Inflammatory macrophage treated with lipopolysaccharide for 1 hour (primary cell): ENCODE measurements at regions not wholly inside any gene's neighbourhood (a gene's known extent, or its start where the extent isn't known, plus 50 kb on each side); places are given as distances from the start of the nearest gene placed in this dataset.

Source experiments
- DNase-seq, 2 donors: peaks; one replicate each; pipeline ENCODE4 v3.0.0-alpha.2; 2020 to 2022

DNA sequence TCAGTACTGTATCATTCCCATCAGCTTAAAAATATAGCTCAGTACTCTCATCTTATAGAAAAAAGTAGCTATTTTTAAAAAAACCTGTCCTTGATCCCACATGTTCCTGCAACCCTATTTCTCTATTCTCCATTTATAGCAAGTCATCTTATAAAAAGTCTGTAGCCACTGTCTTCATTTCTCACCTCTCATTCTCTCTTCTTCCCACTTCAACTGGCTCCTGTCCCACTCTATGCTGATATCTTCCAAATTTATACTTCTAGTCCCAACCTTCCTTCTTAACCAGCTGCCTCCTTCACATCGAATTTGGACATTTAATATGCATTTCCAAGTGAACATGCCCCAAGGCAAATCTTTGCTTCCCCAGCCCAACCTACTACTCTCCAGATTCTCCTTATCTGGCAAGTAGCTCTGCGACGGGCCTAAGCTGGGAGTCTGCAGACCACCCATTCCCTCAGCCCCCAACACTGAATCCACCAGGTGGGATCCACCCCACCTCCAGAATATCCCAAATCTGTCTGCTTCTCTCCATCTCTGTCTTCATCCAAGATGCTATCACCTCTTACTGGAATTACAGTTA is 52.0 kb upstream of the TANC2 start:
- DNase-seq = no peak

DNA sequence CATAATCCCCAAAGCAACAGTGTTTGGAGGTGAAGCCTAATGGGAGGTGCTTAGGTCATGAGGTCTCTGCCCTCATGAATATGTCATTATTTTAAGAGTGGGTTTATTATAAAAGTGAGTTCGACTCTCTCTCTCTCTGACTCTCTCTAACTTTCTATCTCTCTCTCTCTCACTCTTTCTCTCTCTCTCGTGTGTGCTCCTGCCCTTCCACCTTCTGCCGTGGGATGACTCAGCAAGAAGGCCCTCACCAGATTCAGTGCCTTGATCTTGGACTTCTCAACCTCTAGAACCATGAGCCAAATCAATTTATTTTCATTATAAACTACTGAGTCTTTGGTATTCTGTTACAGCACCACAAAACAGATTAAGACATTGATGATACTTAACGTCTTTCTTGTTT is 53.7 kb upstream of the TANC2 start:
- DNase-seq = no peak

DNA sequence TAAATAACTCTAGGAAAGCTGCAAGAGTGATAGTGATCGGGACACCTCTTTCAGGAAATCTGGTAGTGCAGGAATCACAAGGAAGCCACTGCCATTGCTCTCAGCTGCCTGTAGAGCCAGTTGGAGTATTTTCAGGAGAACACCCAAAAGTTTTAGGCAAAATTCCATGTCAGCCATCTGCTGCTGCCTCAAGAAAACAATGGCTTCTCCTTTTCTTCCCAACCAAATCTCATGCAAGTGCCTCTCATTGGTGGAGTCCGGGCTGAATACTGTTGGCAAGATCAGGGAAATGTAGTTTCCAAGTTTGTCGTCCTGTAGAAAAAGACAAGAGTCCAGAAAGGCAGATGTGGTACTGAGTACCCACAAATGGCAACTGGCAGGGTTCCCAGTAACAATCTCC is 54.9 kb upstream of the TANC2 start:
- DNase-seq = no peak

DNA sequence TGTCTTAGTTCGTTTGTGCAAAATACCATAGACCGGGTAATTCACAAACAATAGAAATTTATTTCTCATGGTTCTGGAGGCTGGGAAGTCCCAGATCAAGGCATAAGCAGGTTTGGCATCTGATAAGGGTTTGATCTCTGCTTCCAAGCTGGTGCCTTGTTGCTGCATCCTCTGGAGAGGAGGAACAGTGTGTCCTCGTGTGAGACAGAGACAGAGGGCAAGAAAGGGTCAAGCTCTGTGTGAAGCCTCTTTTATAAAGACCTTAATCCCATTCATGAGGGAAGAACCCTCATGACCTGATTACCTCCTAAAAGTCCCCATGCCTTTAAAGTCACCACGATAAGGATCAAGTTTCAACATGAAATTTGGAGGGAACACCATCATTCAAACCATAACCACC is 55.8 kb upstream of the TANC2 start:
- DNase-seq = no peak

DNA sequence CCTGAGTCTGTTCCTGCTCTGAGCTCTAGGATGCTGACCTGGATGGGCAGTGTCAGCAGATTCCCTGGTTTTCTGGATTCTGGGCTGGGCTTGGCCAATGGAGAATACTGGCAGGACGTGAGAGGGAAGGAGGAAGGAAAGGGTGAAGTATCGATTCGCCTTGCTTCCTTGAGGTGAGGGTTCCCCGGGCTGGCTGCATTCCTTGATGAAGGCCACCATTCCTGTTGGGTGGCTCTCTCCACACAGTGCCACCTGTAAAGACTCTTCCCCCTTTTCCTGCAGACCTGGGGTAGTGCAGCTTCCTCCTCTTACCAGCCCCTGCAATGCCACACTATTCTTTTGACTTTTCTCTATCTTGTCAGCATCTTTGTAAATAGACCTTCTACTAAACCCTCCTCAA is 58.1 kb upstream of the TANC2 start:
- DNase-seq = no peak

DNA sequence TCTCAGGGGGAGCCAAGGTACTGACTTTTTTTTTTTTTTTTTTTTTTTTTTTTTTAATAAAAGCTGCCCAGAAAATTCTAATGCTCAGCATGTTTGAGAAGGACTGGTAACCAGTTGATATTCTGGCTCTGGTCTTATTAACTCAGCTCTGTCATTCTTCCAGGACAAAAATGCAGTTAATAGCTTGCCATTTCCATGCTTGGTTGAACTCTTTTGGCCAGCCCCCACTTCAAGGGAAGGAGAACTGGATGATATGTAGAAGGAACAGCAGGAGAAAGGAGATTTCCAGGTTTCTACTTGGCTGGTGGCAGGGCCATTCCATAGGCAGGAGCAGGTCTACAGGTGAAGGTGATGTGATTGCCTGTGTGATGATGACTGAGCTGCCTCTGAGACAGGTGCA is 59.2 kb upstream of the TANC2 start:
- no peak for DNase-seq

DNA sequence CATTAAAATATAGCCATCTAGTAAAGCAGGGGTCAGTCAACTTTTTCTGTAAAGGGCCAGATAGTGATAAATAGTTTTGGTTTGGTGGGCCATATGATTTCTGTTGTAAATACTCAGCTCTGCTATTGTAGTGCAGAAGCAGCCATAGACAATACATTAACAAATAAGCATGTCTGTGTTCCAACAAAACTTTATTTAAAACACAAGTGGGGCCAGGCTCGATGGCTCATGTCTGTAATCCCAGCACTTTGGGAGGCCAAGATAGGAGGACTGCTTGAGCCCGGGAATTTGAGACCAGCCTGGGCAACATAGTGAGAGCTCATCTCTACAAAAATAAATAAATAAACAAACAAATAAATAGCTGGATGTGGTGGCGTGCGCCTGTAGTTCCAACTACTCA is 60.8 kb upstream of the TANC2 start:
- DNase-seq = no peak

DNA sequence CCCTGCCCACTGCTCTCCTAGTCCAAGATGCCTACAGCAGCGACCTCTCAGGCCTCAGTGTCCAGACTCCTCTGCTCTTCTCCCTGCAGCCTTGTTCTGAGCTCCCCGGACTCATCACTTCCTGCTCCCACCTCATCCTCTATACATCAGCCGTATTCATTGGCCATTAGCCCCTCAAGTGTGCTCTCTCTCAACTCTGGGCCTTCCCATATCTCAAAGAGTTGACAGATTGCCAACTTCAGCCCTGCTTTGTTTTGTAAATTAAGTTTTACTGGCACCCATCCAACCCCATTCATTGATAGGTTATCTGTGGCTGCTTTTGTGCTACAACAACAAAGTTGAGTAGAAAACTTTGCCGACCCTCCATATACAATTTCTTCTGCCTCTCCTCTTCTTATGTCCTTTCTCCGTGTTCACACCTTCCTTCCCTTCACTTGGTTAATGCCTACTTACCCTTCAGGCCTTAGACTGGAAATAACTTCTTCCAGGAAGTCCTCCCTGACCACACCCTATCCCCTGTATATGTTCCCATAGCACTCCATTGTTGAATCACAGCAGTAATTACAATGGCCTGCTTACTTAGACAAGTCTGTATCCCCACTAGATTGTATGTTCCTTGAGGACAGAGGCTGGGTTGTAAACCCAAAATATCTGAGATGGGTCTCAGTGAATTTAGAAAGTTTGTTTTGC is 63.4 kb upstream of the TANC2 start:
- no peak for DNase-seq

DNA sequence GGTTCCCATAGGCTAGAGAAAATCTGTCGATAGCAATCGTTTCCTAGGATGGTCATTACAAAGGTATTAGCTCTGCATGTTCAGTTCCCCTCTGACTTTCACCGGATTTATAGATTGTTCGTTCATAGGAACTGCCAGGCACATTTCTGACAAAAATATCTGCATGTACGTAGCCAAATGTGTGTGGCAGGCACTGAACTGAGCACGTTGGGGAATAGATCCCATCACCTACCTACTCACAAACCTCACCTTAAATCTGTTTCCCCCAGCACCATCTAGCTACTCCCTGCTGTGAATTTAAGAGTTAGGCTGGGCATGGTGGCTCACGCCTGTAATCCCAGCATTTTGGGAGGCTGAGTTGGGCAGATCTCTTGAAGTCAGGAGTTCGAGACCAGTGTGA is 64.5 kb upstream of the TANC2 start:
- no peak for DNase-seq

DNA sequence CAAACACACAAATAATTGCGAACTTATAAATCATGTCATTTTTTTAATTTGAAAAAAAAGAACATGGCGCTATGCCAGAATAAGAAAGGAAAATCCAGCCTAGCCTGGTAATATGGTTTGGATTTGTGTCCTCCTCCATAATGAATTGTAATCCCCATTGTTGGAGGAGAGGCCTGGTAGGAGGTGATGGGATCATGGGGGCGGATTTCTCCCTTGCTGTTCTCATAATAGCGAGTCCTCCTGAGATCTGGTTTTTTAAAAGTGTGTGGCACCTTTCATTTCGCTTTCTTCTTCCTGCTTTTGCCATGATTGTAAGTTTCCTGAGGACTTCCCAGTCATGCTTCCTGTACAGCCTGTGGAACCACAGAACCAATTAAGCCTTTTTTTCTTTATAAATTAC is 65.9 kb upstream of the TANC2 start:
- no peak for DNase-seq

DNA sequence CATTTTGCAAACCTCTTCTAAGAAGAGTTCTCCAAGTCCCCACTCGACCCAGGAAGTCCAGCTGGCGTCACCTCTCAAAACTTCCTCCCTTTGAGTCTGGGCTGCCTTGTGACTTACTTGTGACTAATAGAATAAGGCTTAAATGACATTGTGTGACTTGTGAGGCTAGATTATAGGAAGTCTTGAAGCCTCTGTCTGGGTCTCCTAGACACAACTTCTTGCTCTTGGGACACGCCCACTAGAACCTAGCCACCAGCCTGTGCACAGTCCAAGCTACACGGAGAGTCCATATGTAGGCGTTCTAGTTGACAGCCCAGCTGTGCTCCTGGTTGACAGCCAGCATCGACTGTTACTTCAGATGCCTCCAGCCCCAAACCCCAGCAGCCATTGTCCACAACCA is 66.7 kb upstream of the TANC2 start:
- peak; percentile 91 to 98 for DNase-seq

DNA sequence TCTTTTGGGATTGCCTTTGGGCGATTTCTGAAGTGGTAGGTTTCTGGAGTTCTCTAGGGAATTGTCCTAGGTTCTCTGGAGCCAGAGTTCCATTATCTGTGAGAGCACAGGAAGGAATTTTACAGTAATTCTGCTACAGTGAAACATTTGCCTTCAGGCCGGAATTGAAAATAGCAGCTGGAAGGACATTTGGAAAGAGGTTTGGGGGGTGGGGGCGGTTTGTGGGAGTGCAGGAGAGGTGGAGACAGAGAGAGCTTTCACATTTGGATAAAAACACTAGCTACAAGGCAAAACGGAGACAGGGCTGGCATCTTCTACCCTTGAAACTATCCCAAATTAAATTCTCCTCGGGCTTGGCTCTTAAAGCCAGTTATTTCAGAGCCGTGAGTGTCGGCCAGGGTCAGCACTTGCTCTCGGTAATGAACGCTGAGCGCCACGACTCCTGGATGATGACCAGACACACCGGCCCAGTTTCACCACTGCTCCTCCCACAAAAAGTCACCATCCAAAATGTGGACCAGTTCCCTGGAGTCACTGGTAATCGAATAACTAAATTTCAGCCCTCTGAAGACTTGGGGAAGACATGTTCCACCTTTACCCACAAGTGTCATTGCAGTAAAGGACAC is 67.7 kb upstream of the TANC2 start:
- no peak for DNase-seq

DNA sequence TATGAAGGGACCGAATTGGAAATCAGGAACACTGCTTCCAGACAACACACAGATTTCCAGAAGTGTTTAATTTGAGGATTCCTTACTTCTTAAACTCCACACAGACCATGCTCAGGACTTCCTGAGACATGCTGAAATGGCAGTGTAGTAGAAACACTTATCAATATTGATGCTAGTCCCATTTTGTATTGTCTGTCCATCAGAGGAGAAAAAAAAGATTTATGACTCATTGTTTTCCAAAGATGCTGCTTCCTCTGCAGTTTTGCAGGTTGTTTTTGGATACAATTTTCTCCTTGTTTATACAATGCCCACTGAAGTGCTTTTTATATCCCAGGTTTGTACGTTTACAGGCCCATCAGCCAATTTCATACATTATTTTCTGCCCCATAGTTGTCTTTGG is 68.3 kb upstream of the TANC2 start:
- no peak for DNase-seq

DNA sequence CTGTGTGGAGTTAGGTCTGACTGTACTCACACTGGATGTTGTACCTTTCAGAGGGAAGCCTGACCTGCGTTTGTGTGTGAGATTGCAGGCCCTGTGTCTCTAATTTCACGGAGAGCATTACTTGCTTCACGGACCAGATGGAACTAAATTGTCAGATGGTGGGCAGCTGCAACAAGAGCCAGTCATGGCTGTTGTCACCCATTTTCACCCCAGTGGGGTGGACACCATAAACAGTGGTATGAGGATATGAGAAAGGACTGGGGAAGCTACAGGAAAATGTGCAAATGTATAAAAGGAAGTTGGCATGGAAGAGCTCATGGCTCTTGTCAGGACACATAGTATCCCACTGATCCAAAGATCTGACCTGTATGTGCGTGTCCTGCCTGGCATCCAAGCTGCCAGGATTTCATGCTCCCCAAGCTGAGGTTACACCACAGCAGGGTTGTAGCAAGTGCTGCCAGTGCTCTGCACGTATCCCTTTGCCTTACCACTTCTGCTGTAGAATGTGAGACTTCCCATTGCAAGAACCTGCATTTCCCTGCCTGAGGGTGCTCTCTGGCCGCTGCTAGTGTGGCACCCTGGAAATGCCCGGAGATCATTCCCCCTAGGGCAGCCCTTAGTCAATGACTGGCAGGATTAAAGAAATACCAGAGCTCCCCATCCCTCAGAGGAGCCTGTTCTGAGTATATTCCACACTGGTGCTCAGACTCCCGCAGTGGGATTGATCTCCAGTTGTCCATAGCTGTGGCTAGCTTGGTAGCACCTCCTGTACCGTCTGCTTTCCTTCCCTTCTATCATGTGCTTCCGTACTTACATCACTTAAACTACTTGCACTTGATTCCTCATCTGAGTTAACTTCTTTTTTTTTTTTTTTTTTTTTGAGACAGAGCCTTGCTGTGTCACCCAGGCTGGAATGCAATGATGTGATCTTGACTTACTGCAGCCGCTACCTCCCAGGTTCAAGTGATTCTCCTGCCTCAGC is 70.4 kb upstream of the TANC2 start:
- peak; percentile 65 to 80 for DNase-seq

DNA sequence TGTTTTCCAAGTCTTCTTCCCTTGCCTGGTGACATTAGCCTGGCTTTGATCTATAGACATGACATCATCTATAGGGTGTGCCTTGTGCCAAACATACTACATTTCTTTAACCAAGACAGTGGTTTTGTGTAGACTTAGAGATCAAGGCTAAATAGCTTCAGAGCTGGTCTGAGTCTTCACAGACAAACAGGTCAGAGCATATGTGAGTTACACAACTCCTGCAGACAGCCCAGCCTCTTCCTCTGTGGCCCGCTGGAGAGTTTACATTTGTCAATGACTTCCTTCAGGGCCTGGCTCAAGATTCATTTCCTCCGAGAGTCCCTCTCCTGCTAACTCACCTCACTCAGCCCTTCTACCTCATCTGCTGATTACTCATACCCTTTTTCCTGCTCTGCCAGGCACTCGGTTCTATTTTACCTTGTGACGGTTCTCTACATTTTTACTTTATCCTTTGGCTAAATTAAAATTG is 73.1 kb upstream of the TANC2 start:
- peak; percentile 74 to 78 for DNase-seq

DNA sequence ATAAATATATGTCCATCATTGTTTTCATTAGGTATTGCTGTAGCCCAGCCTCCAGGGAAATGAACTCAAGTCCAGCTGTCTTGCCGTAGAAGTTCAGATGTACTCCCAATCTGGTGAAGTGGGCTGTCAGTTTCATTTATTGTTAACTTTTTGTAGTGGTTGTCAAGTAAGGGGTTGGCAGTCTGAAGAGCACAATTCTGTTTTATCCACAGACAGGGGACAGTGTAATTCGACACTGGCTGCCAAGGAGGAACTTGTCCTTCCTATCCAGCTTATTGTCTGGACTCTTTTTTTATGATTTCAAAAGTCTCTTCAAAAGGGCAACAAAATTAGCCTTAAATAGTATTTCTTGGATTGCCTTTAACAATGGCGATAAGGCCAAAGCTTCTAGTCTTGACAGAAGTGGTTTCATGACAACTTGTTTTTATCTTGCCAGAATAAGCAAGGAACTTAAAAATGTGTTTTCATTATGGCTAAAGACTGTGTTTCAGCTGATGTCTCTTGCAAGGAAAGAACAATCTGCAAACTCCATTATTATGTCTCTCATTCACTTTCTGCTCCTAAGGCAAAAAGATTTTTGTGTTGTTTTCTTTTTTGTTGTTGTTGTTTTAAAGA is 73.9 kb upstream of the TANC2 start:
- DNase-seq = peak in 1 of 2 donors; percentile 19

DNA sequence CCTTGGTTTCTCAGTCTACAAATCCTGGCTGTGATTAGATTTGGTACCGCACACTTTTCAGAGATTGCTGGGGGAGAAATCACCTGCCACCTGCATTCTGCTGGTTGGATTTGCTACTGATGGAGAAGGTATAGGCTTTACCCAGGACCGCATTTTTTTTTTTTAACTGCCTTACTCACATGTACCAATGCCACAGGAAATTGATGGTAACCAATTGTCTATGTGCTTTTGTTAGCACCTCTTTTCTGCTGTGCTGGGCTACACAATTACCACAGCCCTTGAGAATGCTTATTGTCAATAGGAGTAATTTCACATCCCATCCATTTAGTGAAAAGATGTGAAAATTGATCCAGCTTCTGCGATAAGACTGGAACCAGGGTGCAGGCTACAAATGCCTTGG is 74.4 kb upstream of the TANC2 start:
- DNase-seq = no peak

DNA sequence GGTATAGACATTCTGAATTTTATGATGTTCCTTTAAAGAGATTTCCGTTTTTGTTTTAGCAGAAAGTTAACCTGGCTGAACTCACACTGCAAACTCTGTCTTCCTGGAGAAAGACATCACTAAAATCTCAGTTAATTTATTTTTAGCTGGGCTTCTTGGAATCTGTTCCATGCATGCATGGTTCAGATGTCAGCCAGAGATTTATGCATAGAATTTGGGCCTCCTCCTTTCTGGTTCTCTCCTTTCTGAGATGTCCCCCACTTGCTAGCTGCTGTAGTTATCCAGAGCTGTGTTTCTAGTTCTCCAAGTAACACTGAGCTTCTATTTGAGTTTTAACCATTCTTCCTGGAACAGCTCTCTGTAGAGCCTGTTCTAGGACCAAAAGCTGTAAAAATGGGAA is 77.3 kb upstream of the TANC2 start:
- DNase-seq = no peak

DNA sequence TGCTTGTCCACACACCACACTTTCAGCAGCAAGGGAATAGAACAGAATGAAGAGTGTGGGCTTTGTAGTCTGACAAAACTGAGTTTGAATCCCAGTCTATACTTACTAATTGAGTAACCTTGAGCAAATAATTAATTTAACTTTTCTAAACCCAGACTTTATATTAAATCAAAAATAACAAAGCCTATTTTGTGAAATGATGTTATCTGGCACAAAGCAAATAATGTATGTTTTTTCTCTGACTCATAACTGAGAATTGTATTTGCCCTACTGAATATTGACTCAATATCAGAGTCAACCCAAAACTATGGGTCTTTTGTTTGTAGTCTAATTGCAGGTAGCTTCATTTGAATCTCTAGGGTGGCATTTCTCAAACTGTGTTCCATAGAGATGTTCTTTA is 77.9 kb upstream of the TANC2 start:
- DNase-seq = no peak

DNA sequence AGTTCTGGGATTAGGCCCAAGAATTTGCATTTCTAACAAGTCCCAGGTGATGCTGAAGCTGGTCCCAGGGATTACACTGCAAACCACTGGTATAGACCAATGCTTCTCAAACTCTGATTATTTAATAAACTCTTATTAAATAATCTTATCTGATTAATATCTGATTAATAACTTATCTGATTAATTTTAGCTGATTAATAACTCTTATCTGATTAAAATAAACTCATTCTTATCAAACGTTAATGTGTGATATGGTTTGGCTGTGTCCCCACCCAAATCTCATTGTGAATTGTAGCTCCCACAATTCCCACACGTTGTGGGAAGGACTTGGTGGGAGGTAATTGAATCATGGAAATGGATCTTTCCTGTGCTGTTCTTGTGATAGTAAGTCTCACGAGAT is 78.6 kb upstream of the TANC2 start:
- DNase-seq = no peak

DNA sequence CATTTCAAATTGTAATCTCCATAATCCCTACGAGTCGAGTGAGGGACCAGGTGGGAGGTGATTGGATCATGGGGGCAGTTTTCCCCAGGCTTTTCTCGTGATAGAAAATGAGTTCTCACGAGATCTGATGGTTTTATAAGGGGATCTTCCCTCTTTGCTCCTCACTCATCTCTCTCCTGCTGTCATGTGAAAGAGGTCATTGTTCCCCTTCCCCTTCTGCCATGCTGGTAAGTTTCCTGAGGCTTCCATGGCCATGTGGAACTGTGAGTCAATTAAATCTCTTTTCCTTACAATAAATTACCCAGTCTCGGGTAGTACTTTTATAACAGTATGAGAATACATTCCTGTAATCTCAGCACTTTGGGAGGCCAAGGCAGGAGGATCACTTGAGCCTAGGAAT is 76.7 kb upstream of the MARCHF10 start:
- peak in 1 of 2 donors; percentile 23 for DNase-seq

DNA sequence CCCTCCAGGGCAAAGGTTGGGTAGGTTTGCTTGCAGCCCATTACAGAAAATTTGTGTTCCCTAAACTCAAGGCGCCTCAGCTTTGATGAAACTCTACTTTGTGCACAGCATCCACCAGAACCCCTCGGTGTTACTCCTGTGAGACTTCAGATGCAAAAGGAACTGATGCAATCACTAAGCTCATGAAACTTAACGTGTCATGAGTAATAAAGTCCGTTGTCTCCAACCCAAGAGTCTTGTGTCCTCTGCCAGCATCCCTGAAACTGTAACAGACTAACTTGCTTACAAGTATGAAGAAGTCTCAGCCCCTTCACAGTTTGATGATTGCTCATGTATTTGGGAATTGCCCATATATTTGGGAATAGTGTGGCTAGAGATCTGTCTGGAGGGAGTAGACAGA is 74.8 kb upstream of the MARCHF10 start:
- DNase-seq = peak; percentile 49 to 52

DNA sequence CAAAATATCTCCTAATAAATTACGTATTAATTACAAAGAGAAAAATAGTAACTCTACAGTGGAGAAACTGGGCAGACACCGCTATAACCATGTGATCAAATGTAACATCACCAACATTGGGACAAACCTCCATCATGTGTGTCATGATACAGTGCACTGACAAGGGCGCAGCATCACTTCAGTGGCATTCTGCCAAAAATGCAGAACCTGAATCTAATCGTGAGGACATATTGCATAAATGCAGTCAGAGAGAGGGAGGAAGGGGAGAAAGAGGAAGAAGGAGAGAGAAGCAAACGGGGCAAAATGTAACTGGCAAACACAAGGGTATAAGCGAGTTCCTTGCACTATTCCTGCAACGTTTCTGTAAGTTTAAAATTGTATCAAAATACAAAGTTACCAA is 74.2 kb upstream of the MARCHF10 start:
- DNase-seq = peak; percentile 63 to 72
